HG03469 (cell line): ENCODE measurements at regions not wholly inside any gene's neighbourhood (a gene's known extent, or its start where the extent isn't known, plus 50 kb on each side); places are given as distances from the start of the nearest gene placed in this dataset.

Experiments
- ATAC-seq: cut with Tn5 transposase; IDR thresholded peaks from one replicate; pipeline ENCODE4 v1.9.1; 2021; ENCODE audit warnings: mild to moderate bottlenecking, moderate library complexity, moderate number of reproducible peaks; ENCODE audit not compliant: unreplicated experiment

GRCh38 chr5:109476292-109476691 is 66.5 kb upstream of the PJA2 start:
- no peak for ATAC-seq

- ATAC-seq, result no peak
Observed at GRCh38 chr5:109469896-109470662, 60.3 kb upstream of the PJA2 start.

DNA sequence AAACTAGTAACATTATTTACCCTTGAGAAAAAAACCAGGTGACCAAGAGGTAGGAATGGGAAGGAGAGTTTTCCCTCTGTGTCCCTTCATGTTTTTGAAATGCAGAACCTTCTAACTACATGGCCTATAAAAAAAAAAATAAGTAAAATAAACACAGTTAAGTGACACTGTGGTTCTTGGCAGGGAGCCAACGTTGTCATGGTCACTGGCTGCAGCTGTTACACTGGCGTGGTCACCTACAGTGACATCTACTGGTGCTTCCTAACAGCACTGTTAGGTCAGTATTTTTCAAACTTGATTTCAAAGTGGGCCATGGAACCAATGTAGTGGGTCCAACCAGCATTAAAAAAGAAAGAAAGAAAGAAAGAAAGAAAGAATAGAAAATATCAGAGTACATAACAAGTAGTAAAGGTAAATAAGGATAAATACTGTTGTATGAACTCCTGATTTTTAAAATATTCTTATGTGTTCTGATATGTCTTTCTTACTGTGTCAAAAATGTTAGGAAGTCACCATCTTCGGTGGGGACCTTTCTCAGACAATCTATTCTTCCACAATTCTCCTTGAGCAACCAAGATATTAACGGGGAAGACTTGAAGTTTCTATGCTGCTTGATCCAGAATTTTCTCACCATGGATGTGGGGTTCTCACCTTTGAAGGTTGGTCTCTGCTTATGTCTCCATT is 59.1 kb upstream of the PJA2 start:
- peak; percentile 95 for ATAC-seq

- ATAC-seq, result no peak
Observed at GRCh38 chr5:109468288-109468676, 58.5 kb upstream of the PJA2 start.

GRCh38 chr5:109467058-109467457 is 57.3 kb upstream of the PJA2 start:
- ATAC-seq, result no peak
